GM12864 (cell line): ENCODE measurements at regions not wholly inside any gene's neighbourhood (a gene's known extent, or its start where the extent isn't known, plus 50 kb on each side); places are given as distances from the start of the nearest gene placed in this dataset.

ENCODE experiments used
- DNase-seq: peaks from one replicate; pipeline ENCODE4 v3.0.0-alpha.2; 2011; ENCODE audit warnings: low read depth
- H3K4me3 ChIP-seq: 2 replicates; pipeline ENCODE4 v1.5.1; 2011; ENCODE audit warnings: mild to moderate bottlenecking, low read depth, low read length, control low read depth
- CTCF ChIP-seq: IDR thresholded peaks from 2 replicates; pipeline ENCODE4 v1.5.1; 2011; ENCODE audit warnings: low read depth, mild to moderate bottlenecking, moderate library complexity, low read length, control low read depth, inconsistent platforms; ENCODE audit errors: missing control alignments

DNA sequence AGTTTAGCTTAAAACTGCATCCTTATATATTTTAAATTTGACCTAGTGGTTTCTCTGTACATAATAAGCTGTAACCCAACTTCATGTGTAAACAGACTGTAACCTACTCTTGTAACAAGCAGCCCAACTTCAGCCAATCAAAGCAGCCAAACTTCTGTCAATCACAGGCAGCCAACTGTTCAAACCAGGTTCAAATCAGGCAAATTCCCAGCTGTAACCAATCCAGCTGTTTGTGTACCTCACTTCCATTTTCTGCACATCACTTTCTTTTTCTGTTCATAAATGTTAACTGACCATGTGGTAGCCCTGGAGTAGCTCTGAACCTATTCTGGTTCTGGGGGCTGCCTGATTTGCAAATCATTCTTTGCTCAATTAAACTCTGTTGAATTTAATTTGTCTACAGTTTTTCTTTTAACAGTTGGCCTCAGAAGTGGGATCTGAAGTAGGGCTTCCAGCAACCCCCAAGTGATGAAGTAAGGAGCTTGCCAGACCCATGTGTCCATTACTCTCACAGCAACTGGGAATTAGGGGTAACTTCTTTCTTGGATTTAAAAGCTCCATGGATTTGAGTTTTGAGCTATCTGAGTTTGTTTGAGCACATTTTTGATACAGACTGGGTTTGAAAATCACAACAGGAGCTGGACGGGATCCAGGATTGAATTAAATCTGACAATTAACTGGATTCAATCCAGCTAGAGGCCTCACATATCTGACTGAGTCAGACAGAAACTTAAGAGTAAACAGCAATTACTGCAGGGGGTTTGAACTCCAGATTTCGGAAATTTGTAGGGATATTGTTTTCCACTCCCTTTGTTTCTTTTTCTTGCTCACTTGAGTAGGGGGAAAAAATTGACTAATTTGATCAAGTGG lies 1569.7 kb upstream of the SLC39A10 start:
- no peak for TF ChIP-seq CTCF
- H3K4me3 ChIP-seq, result no peak overlapping the region
- DNase-seq, result no peak

DNA sequence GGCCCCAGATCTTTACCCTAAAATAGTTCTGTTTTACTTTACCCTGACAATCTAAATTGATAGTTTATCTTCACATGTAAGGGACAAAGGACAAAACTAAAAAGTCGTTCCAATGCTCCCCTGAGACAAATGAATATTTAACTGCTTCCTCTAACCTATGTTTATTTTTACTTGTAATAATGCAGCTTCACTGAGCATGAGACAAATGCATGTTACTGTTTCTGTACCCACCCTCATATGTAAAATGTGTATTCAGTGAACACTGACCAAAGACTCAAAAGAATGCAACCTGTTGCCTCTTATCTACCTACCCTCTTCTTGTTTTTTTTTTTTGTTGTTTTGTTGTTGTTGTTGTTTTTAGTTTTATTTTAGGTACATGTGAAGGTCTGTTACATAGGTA lies 1570.9 kb upstream of the SLC39A10 start:
- no peak for TF ChIP-seq CTCF
- no peak overlapping the region for H3K4me3 ChIP-seq
- no peak for DNase-seq

DNA sequence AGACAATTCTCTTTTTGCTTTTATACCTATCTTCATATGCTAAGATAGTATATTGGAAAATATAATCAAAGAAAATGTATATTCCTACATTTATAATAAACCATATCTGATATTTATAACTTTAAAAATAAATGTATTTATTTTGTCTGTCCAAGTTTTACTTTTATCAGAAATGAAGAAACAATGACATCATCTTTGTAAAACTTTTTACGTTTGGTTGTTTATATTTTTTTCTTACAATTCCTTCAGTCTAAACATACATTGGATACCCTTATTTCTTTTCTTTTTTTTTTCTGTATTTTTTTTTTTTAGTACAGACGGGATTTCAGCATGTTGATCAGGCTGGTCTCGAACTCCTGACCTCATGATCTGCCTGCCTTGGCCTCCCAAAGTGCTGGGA lies 1577.0 kb upstream of the SLC39A10 start:
- no peak overlapping the region for H3K4me3 ChIP-seq
- TF ChIP-seq CTCF, result no peak

GRCh38 chr2:194077366-194077765 lies 1579.7 kb upstream of the SLC39A10 start:
- DNase-seq, result no peak
- H3K4me3 ChIP-seq, result no peak overlapping the region
- TF ChIP-seq CTCF, result no peak

More for the DNA sequence above, 1577.0 kb upstream of the SLC39A10 start:
- no peak for DNase-seq

DNA sequence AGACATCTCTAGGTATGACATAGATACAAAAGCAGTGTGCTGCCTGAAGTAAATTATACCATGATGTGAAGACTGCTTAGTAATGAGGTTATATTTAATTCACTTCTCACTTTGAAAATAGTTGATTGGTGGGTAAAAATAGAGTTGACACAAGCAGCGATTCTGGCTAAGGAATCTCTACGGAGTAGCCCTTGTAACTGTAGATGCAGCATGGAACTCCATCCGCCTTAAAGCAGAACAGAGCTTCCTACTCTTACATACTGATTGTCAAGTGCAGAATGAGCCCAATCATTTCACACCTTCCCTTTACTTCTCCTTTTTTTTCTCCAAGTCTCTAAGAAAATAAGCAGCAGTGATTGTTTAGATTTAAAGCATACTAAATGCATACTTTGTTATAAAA lies 1594.6 kb upstream of the SLC39A10 start:
- no peak for DNase-seq
- no peak for TF ChIP-seq CTCF
- H3K4me3 ChIP-seq, result no peak overlapping the region

DNA sequence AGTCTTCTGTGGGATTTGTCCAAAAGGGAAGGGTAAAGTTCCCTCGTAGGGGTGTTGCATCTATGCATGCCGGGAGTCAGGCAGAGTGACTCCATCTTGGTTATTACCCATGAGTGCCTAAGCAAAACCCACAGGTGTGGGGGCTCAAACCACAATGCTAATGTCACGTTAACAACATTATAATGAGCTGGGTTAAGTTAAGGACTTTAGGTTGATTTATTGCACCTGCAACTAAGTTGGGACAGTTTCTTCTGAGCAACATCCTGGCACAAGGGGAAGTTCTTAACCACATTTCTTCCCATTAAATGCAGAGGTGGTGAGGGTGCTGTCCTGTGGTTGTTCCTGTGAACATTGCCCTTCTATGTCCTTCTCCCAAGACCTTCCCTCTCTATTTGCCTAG lies 1596.8 kb upstream of the SLC39A10 start:
- DNase-seq, result no peak
- H3K4me3 ChIP-seq, result no peak overlapping the region
- TF ChIP-seq CTCF, result no peak

DNA sequence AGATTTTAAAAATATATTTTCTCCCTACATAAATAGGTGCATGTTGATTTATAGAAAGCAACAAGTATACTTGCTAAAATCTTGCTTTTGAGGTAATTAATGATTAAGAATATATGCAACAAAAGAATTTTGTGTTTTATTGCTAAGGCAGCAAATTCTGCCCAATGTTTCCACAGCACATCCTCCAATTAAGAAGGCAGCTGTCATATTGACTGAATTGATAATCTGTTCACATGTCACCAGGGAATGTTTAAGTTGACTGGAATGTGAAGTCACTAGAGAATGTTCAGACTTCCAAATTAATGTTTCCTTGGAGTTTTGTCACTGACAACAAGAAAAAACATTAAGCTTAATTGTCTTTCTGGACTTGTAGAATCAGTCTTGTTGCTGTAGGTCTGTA lies 1602.7 kb upstream of the SLC39A10 start:
- DNase-seq, result no peak
- TF ChIP-seq CTCF, result no peak
- H3K4me3 ChIP-seq, result no peak overlapping the region
